ENCODE measurements at regions not wholly inside any gene's neighbourhood (a gene's known extent, or its start where the extent isn't known, plus 50 kb on each side); places are given as distances from the start of the nearest gene placed in this dataset.

- TF ChIP-seq E2F6 (IDR thresholded peaks at IDR 0.05; ENCODE audit: borderline replicate concordance, low read depth) = no peak
Observed at GRCh38 chrX:109848461-109849050, 115.5 kb upstream of the ACSL4 start (continued).

GRCh38 chrX:109854096-109854495, 121.0 kb upstream of the ACSL4 start:
- no peak overlapping the region for H3K4me3 ChIP-seq
- ChIA-PET CTCF (interaction anchor here (0.7 to 8.4 kb wide), 4 partner anchors 10 to 222 kb away, joined by 3 to 147 read pairs (median 13); no protein-coding TSS in a partner anchor), POLR2A (no interaction called here)
- no peak for ATAC-seq
- H3K4me2 ChIP-seq = no peak overlapping the region
- FAIRE-seq = no peak
- TF ChIP-seq BCL3 (IDR thresholded peaks at IDR 0.05) (no peak), ZC3H11A (IDR thresholded peaks at IDR 0.05) (no peak), ZFP36 (IDR thresholded peaks at IDR 0.05; ENCODE audit: borderline replicate concordance, partially characterized antibody) (no peak), HOXB5 (CRISPR knock-in tag; IDR thresholded peaks at IDR 0.05) (no peak), PBX3 (IDR thresholded peaks at IDR 0.05) (no peak), FOSB (CRISPR knock-in tag; IDR thresholded peaks at IDR 0.05) (no peak), NFE2L2 (conservative IDR thresholded peaks at IDR 0.05; ENCODE audit: low read length) (no peak), EHMT2 (IDR thresholded peaks at IDR 0.05; ENCODE audit: low read depth) (no peak), ESRRA (IDR thresholded peaks at IDR 0.05; ENCODE audit: borderline replicate concordance, low read length) (no peak), EP300 (IDR thresholded peaks at IDR 0.05) (no peak), ZSCAN20 (CRISPR knock-in tag; IDR thresholded peaks at IDR 0.05) (no peak), HOXA7 (CRISPR knock-in tag; IDR thresholded peaks at IDR 0.05) (no peak), FOXS1 (CRISPR knock-in tag; IDR thresholded peaks at IDR 0.05) (no peak), JUN (IDR thresholded peaks at IDR 0.05) (no peak), MYC (IDR thresholded peaks at IDR 0.05; ENCODE audit: borderline replicate concordance, low read length) (no peak)
- H3K27ac ChIP-seq = no peak overlapping the region
- H3K4me1 ChIP-seq = peaks cover 5% of the 10 kb centered on the region; the same call in 2 of the 3 replicates
- peaks cover 13% of the 10 kb centered on the region; the same call in 2 of the 3 replicates for H3K9me3 ChIP-seq
- DNase-seq (ENCODE audit: low read depth in 1 of 2, low spot score in 1 of 2) = no peak

- ATAC-seq (no peak), DNase-seq (ENCODE audit: low read depth in 1 of 2, low spot score in 1 of 2) (no peak), FAIRE-seq (no peak)
- H3K4me2 ChIP-seq = no peak overlapping the region
- TF ChIP-seq CTCF (IDR thresholded peaks at IDR 0.05) (no peak), HOXA7 (CRISPR knock-in tag; IDR thresholded peaks at IDR 0.05) (no peak), CHD2 (IDR thresholded peaks at IDR 0.05; ENCODE audit: low read length, partially characterized antibody) (no peak), TFCP2L1 (CRISPR knock-in tag; IDR thresholded peaks at IDR 0.05) (no peak), RAD21 (conservative IDR thresholded peaks at IDR 0.05 in 1 of 2, IDR thresholded peaks at IDR 0.05 in 1 of 2) (no peak)
- no peak overlapping the region for H3K27ac ChIP-seq
- POLR2A ChIA-PET = no interaction called here
- peaks cover 13% of the 10 kb centered on the region; the same call in 2 of the 3 replicates for H3K9me3 ChIP-seq
- 13% methylated on average over 1 of the region's 1 CpG for WGBS (ENCODE audit: missing lambda C conversion rate)
- H3K4me1 ChIP-seq = peaks cover 5% of the 10 kb centered on the region; the same call in 2 of the 3 replicates
- CTCF ChIA-PET = interaction anchor here (0.6 to 8.4 kb wide), 5 partner anchors 11 to 143 kb away, joined by 3 to 147 read pairs (median 7); no protein-coding TSS in a partner anchor
- H3K4me3 ChIP-seq = no peak overlapping the region
Observed at GRCh38 chrX:109855501-109855900, 122.4 kb upstream of the ACSL4 start.
